ENCODE measurements at regions not wholly inside any gene's neighbourhood (a gene's known extent, or its start where the extent isn't known, plus 50 kb on each side); places are given as distances from the start of the nearest gene placed in this dataset.

DNA sequence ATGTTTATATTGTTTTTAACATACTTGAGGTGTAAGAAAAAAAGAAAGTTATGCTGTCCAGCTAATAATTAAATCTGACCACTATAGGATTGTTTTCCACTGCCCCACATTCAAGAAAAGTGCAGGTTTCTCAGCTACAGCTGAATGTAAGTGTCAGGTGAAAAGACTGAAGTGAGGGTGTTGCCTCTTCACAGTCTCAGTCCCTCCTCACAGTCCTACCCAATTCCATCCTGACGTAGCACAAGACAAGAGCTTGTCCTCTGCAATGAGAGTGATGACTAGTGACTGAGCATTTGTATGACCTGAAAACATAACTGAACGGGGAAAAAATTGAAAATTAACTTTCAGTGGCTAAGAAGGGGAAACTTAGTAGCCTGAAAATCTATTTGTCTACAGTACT is 1039.5 kb downstream of the ADGRL2 start:
- TF ChIP-seq POLR2A (IDR thresholded peaks at IDR 0.05) = no peak
- no peak for TF ChIP-seq CTCF (IDR thresholded peaks at IDR 0.05)
